HL-60 (cell line): ENCODE measurements at regions not wholly inside any gene's neighbourhood (a gene's known extent, or its start where the extent isn't known, plus 50 kb on each side); places are given as distances from the start of the nearest gene placed in this dataset.

Source experiments
- DNase-seq, 2 experiments: peaks; one replicate each; pipeline ENCODE4 v3.0.0-alpha.2; 2010 to 2020; ENCODE audit warnings: low read depth in 1 of 2, low spot score in 1 of 2
- H3K27ac ChIP-seq: fragments of 250-450 bp; sonication (Bioruptor Pico); replicated peaks from 2 replicates; pipeline ENCODE4 v1.5.1; 2020; ENCODE audit warnings: mild to moderate bottlenecking, moderate library complexity
- H3K27me3 ChIP-seq: fragments of 250-450 bp; sonication (Bioruptor Pico); 2 replicates; pipeline ENCODE4 v1.5.1; 2021; ENCODE audit warnings: mild to moderate bottlenecking, moderate library complexity; ENCODE audit not compliant: insufficient read depth, poor library complexity, severe bottlenecking
- H3K4me3 ChIP-seq: replicated peaks from 2 replicates; pipeline ENCODE4 v1.5.1; 2011; ENCODE audit warnings: mild to moderate bottlenecking, control low read depth, low read length; ENCODE audit not compliant: insufficient read depth
- GABPA ChIP-seq: IDR thresholded peaks from 2 replicates; pipeline ENCODE4 v1.6.1; 2012; ENCODE audit warnings: low read depth
- POLR2AphosphoS5 ChIP-seq: IDR thresholded peaks from 2 replicates; pipeline ENCODE4 v1.6.1; 2012; ENCODE audit warnings: low read depth
- SPI1 ChIP-seq: IDR thresholded peaks from 2 replicates; pipeline ENCODE4 v1.6.1; 2012; ENCODE audit warnings: low read depth, mild to moderate bottlenecking, borderline replicate concordance
- TF ChIP-seq, protein P1 (sequence below): IDR thresholded peaks from one replicate; pipeline ENCODE4 v1.5.1; 2011; ENCODE audit warnings: low read length, control low read depth, inconsistent platforms; ENCODE audit not compliant: insufficient read depth
- TF ChIP-seq, protein P2 (sequence below): IDR thresholded peaks from 2 replicates; pipeline ENCODE4 v1.6.1; 2012; ENCODE audit warnings: low read depth; ENCODE audit not compliant: insufficient replicate concordance

DNA sequence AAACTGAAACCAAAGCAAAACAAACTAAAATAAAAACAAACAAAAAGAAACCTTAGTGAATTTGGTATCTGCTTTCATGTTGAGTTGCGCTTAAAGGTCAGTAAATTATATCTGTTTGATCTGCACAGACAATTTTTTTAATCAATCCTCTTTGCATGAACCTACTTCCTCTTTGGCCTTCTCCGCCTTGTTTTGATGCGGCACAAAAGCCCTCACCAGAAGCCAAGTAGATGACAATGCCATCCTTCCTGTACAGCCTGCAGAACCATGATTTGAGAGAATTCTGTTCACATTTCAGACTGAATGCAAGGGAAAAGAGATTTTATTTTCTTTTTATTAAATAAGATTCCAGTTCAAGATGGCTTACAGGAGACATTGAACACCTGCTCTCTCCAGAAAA lies 473.6 kb upstream of the FTMT start:
- Histone ChIP-seq H3K4me3 (no peak overlapping the region), H3K27ac (no peak overlapping the region), H3K27me3 (no peaks in the 10 kb centered on the region)
- DNase-seq, result no peak
- TF ChIP-seq, protein P1, sequence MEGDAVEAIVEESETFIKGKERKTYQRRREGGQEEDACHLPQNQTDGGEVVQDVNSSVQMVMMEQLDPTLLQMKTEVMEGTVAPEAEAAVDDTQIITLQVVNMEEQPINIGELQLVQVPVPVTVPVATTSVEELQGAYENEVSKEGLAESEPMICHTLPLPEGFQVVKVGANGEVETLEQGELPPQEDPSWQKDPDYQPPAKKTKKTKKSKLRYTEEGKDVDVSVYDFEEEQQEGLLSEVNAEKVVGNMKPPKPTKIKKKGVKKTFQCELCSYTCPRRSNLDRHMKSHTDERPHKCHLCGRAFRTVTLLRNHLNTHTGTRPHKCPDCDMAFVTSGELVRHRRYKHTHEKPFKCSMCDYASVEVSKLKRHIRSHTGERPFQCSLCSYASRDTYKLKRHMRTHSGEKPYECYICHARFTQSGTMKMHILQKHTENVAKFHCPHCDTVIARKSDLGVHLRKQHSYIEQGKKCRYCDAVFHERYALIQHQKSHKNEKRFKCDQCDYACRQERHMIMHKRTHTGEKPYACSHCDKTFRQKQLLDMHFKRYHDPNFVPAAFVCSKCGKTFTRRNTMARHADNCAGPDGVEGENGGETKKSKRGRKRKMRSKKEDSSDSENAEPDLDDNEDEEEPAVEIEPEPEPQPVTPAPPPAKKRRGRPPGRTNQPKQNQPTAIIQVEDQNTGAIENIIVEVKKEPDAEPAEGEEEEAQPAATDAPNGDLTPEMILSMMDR, result no peak
- TF ChIP-seq, protein P2, sequence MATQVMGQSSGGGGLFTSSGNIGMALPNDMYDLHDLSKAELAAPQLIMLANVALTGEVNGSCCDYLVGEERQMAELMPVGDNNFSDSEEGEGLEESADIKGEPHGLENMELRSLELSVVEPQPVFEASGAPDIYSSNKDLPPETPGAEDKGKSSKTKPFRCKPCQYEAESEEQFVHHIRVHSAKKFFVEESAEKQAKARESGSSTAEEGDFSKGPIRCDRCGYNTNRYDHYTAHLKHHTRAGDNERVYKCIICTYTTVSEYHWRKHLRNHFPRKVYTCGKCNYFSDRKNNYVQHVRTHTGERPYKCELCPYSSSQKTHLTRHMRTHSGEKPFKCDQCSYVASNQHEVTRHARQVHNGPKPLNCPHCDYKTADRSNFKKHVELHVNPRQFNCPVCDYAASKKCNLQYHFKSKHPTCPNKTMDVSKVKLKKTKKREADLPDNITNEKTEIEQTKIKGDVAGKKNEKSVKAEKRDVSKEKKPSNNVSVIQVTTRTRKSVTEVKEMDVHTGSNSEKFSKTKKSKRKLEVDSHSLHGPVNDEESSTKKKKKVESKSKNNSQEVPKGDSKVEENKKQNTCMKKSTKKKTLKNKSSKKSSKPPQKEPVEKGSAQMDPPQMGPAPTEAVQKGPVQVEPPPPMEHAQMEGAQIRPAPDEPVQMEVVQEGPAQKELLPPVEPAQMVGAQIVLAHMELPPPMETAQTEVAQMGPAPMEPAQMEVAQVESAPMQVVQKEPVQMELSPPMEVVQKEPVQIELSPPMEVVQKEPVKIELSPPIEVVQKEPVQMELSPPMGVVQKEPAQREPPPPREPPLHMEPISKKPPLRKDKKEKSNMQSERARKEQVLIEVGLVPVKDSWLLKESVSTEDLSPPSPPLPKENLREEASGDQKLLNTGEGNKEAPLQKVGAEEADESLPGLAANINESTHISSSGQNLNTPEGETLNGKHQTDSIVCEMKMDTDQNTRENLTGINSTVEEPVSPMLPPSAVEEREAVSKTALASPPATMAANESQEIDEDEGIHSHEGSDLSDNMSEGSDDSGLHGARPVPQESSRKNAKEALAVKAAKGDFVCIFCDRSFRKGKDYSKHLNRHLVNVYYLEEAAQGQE, result no peak
- TF ChIP-seq POLR2AphosphoS5 (no peak), GABPA (no peak), SPI1 (no peak)

DNA sequence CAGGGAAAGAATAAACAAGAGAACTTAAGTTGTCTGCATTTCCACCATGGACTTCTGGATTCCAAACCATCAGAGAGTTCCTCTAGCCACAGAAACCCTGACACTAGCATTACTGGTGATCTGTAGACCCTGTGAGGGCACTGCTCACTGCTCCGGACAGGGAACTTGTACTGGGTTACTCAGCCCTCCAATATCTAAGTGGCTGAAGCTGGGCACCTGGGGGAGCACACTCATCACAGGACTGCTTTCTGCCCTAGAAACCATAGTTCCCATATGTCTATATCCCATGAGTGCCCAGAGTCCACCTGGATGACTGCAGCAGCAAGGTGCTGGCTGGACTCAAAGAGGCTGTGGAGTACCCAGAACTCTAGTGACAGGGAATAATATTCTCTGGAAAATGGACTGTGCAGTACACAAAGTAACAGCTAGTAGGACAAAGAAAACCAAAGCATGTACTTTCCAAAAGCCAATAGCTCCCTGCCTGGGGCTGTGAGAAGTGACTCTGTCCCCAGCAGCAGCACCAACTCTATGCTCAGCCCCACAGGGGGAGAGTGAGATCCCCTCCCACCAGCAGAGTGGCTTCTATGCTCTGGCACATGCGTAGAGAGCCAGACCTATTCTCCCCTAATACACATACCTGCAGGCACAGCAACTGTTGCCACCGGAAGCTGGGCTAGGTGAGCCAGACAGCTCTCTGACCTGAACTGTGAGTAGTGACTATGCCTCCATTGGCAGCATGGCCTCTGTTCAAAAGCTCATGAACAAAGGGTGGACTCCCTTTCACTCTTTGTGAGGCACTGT lies 472.9 kb upstream of the FTMT start:
- TF ChIP-seq, protein P1, result no peak
- TF ChIP-seq, protein P2, result no peak
- TF ChIP-seq SPI1, result no peak
- no peak for TF ChIP-seq GABPA
- H3K27me3 ChIP-seq, result no peaks in the 10 kb centered on the region
- H3K27ac ChIP-seq, result no peak overlapping the region
- no peak for DNase-seq
- H3K4me3 ChIP-seq, result no peak overlapping the region

DNA sequence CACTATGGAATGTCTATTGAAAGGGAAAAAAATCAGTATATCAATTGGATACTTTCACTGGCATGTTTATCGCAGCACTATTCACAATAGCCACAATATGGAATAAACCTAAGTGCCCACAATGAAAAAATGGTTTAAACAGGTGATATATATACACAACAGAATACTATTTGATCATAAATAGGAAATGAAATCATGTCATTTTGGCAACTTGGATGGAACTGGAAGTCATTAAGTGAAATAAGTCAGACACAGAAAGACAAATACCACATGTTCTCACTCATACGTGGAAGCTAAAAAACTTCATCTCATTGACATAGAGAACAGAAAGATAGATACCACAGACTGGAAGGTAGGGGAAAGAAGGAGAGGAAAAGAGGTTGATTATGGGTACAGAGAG lies 471.6 kb upstream of the FTMT start:
- Histone ChIP-seq H3K27ac (no peak overlapping the region), H3K27me3 (no peaks in the 10 kb centered on the region)
- TF ChIP-seq GABPA, result no peak
- TF ChIP-seq, protein P2, result no peak
- TF ChIP-seq SPI1, result no peak
- TF ChIP-seq, protein P1, result no peak
- no peak for TF ChIP-seq POLR2AphosphoS5

More for the DNA sequence above, 471.6 kb upstream of the FTMT start:
- H3K4me3 ChIP-seq, result no peak overlapping the region
- no peak for DNase-seq
